A172 (cell line): ENCODE measurements at regions not wholly inside any gene's neighbourhood (a gene's known extent, or its start where the extent isn't known, plus 50 kb on each side); places are given as distances from the start of the nearest gene placed in this dataset.
"Not testable (repeated sequence)": the region's sequence is repeated elsewhere in the genome, so short reads cannot be mapped to it uniquely, and the experiment has no call there.

Source experiments
- DNase-seq: peaks from one replicate; pipeline ENCODE4 v3.0.0-alpha.2; 2015; ENCODE audit warnings: low spot score

DNA sequence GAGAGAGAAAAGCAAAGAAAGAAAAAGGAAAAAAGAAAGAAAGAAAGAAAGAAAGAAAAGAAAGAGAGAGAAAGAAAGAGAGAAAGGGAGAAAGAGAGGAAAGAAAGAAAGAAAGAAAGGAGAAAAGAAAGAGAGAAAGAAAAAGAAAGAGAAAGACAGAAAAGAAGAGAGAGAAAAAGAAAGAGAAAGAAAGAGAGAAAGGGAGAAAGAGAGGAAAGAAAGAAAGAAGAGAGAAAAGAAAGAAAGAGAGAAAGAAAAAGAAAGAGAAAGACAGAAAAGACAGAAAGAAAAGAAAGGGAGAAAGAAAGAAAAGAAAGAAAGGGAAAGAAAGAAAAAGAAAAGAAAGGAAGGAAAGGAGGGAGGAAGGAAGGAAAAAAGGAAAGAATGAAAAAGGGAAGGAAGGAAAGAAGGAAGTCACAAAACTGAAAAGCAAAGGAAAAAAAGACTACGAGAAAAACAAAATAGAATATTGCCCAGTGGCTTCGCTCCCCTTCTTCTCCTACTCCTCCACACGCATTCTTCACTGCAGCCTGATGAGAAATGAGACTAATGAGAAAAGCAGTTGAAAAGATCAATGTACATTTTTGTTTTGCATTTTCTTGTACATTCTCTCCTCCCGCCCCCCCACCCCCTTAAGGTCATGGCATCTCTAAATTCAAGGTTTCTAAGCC is 170.0 kb downstream of the SOD2 start:
- DNase-seq, result no peak

GRCh38 chr6:159521962-159522361 is 171.1 kb downstream of the SOD2 start:
- DNase-seq, result no peak

- DNase-seq, result no peak
These were observed 173.0 kb downstream of the SOD2 start for GRCh38 chr6:159520002-159520401.

- DNase-seq, result not testable (repeated sequence)
These were observed 177.2 kb downstream of the SOD2 start for GRCh38 chr6:159515811-159516210.

DNA sequence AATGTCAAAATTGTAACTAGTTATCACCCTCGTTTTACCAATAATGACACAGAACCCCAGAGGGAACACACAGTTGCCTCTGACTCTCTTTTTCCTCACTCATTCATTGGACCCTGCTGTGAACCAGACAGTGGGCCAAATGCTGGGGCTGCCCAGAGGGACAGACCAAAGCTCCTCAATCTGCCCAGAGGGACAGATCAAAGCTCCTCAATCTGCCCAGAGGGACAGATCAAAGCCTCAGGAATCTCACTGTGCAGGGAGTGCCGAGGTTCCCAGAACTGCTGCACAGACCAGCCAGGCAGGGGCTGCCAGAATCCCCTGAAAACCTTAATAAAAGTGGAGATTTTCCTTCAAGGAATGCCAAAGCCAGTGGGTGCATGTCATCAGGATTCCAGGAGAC is 179.1 kb downstream of the SOD2 start:
- DNase-seq, result no peak

GRCh38 chr6:159513074-159513720 is 179.8 kb downstream of the SOD2 start:
- no peak for DNase-seq

GRCh38 chr6:159512571-159512970 is 180.5 kb downstream of the SOD2 start:
- DNase-seq, result no peak

GRCh38 chr6:159512104-159512503 is 180.9 kb downstream of the SOD2 start:
- no peak for DNase-seq

DNA sequence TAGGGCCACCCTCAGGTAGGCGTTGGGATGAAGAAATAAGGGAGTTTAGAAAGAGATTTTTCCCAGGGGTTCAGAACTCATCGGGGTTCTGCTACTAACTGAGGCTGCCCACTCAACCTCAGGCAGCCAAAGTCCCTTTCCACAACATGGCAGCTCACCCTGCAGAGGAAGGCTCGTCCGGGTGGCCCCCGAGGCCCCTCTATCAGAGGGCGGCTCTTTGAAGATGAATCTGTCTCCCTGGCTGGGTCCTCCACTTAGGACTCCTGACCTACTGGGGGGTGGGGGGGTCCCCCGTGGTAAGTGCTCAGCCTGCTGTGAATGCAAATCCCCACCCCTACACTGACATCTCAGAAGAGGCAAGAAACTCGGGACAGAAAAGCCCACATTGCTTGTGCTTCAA is 182.9 kb downstream of the SOD2 start:
- no peak for DNase-seq

DNA sequence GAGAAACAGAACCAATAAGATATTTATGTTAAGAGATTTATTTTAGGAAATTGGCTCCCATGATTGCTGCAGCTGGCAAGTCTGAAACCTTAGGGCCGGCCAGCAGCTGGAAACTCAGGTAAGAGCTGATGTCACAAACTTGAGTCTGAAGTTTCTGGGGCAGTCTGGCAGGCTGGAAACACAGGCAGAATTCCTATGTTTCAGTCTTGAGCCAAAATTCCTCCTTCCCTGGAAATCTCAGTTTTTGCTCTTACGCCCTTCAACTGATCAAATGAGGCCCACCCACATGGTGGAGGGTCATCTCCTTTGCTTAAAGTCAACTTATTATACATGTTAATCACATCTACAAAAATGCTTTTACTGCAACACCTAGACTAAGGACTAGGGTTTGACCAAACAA is 184.1 kb downstream of the SOD2 start:
- no peak for DNase-seq

DNA sequence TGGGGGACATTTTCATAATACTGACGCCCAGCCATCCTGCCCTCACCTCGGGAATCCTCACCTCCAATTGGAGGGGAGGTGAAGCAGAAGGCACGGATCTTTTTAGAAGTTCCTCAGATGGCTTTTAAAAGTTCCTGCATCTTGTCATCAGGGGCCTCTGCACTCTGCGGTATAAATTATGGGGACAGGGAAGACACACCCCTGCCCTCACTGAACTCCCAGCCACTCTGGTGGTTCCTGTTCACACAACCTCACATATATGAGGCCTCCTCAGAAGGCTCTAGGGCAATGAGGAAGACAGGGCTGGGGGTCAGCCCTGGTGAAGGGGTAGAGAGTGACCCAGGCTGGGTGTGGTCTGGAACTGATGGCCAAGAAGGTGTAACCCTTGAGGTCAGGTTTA is 187.0 kb downstream of the SOD2 start:
- no peak for DNase-seq

DNA sequence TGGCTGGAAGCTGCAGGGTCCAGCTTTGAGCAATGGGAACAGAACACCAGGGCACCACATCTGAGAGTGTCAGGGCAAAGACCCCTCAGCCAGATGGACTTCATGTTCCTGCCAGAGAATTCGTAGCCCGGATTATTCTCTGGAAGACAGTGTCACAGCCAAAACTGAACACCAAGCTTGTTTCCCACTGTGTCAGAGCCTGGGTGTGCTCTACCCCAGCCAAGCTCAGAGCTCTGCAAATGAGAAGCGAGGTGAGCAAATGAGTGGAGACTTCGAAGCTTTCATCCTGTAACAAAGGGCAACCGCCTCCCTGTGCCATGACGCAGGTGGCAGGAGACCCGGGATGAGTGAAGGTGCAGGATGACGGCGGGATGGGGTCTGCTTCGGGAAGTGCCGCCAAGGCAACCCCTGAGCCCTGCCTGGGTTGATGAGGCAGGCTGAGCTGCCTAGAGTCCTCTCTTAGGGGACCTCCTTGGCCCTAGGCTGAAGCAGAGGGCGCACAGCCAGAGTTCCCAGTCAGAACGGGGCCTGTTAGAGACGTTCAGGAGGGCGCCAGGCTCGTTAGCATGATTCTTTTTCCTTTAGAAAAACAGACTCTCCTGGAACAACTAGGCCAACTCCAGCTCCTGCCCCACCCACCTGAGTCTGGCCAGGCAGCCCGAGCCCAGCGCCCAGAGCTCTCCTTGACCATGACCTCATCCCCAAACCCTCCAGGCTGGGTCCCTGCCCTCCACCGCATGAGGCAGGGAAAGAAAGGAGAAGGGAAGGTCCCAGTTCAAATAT is 187.7 kb downstream of the SOD2 start:
- DNase-seq, result no peak

DNA sequence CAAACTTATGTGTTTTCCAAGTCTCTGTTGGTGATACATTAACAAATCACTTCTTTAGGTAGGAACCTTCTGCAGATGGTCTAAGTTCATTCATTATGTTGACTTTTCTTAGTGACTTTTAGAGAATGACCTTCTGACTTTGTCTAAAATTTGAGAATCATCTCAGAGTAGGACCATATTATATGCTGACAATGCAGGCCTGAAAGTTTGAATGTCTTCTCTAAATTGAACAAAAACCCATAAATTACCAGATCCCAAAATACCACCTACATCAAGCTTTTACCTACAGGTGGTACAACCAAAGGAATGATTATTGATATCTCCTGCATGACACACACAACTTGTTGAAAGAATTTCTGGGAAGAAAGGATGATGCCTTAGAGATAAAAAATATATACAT is 191.5 kb downstream of the SOD2 start:
- no peak for DNase-seq

GRCh38 chr6:159499034-159499433 is 194.0 kb downstream of the SOD2 start:
- no peak for DNase-seq

GRCh38 chr6:159494586-159494972 is 198.5 kb downstream of the SOD2 start:
- DNase-seq, result no peak

DNA sequence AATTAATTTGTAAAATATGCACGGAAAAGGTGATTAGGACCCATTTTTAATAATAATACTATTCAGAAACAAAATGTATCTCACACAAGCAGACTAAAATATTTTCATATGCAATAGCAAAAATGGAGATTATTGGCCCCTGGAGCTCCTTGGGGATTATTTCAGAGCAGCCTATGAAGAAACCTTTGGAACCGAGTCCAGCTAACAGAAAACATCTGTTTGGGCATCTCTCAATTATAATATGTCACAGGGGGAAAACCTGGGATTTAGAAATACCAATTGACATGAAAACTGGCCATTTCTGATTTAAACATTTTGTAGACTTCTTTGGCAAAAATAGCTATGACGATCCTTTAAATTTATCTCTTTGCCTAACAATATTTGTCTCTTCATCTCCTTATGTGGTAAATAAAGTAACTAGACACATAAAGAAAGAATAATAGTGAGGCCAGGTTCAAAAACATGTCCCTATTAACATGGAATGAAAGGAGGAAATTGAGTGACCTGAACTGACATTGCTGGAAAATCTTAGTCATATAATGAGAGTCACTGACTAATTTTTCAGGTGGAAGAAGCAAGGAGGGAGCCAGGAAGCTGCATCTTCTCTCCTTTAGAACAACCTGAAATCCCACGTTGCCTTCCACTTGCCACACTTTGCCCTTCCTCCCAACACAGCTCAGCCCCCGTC is 199.0 kb downstream of the SOD2 start:
- no peak for DNase-seq

- DNase-seq, result no peak
These were observed 199.7 kb downstream of the SOD2 start for GRCh38 chr6:159493231-159493897.

GRCh38 chr6:159490298-159490937 is 202.6 kb downstream of the SOD2 start:
- no peak for DNase-seq

- peak; percentile 42 for DNase-seq
These were observed 205.4 kb downstream of the SOD2 start for GRCh38 chr6:159487636-159488035.

- DNase-seq, result no peak
These were observed 209.8 kb downstream of the SOD2 start for GRCh38 chr6:159483259-159483658.

GRCh38 chr6:159481897-159482296 is 211.1 kb downstream of the SOD2 start:
- no peak for DNase-seq
